Endothelial cell (in vitro differentiated cells): ENCODE measurements at regions not wholly inside any gene's neighbourhood (a gene's known extent, or its start where the extent isn't known, plus 50 kb on each side); places are given as distances from the start of the nearest gene placed in this dataset.

Experiments
- DNase-seq: peaks from one replicate; pipeline ENCODE4 v3.0.0; 2021; ENCODE audit warnings: low spot score
- H3K27ac Mint-ChIP-seq: one replicate; pipeline ENCODE4 v1.8.0; 2021; ENCODE audit warnings: mixed read lengths, inconsistent platforms; ENCODE audit not compliant: unreplicated experiment
- H3K27me3 Mint-ChIP-seq: one replicate; pipeline ENCODE4 v1.8.0; 2021; ENCODE audit warnings: mild to moderate bottlenecking, moderate library complexity, mixed read lengths, inconsistent platforms; ENCODE audit not compliant: unreplicated experiment
- H3K36me3 Mint-ChIP-seq: one replicate; pipeline ENCODE4 v1.8.0; 2021; ENCODE audit warnings: mild to moderate bottlenecking, low read depth, mixed read lengths, inconsistent platforms; ENCODE audit not compliant: unreplicated experiment
- H3K4me1 Mint-ChIP-seq: one replicate; pipeline ENCODE4 v1.8.0; 2021; ENCODE audit warnings: mild to moderate bottlenecking, mixed read lengths, inconsistent platforms; ENCODE audit not compliant: unreplicated experiment
- H3K4me3 Mint-ChIP-seq: one replicate; pipeline ENCODE4 v1.8.0; 2021; ENCODE audit warnings: mild to moderate bottlenecking, mixed read lengths, inconsistent platforms; ENCODE audit not compliant: unreplicated experiment
- H3K9me3 Mint-ChIP-seq: one replicate; pipeline ENCODE4 v1.8.0; 2021; ENCODE audit warnings: mixed read lengths, inconsistent platforms; ENCODE audit not compliant: unreplicated experiment
- CTCF ChIP-seq: fragments of 200-600 bp; sonication (generic); IDR thresholded peaks from one replicate; pipeline ENCODE4 v1.5.0; 2021; ENCODE audit warnings: antibody characterized with exemption; ENCODE audit not compliant: unreplicated experiment

GRCh38 chr12:59322473-59322872 is 273.4 kb upstream of the SLC16A7 start:
- Mint-ChIP-seq H3K4me1 (no peaks in the 10 kb centered on the region), H3K36me3 (no peaks in the 10 kb centered on the region), H3K27me3 (peaks cover 2% of the 10 kb centered on the region), H3K9me3 (no peaks in the 10 kb centered on the region), H3K27ac (no peak overlapping the region), H3K4me3 (no peak overlapping the region)
- no peak for TF ChIP-seq CTCF
- no peak for DNase-seq

GRCh38 chr12:59321278-59321677 is 274.6 kb upstream of the SLC16A7 start:
- Mint-ChIP-seq H3K27me3 (peaks cover 2% of the 10 kb centered on the region), H3K4me3 (no peak overlapping the region), H3K4me1 (no peaks in the 10 kb centered on the region), H3K36me3 (no peaks in the 10 kb centered on the region), H3K27ac (no peak overlapping the region), H3K9me3 (no peaks in the 10 kb centered on the region)
- no peak for TF ChIP-seq CTCF
- DNase-seq, result no peak

GRCh38 chr12:59320112-59320511 is 275.7 kb upstream of the SLC16A7 start:
- H3K4me3 Mint-ChIP-seq, result no peak overlapping the region
- DNase-seq, result no peak
- H3K9me3 Mint-ChIP-seq, result no peaks in the 10 kb centered on the region
- H3K27ac Mint-ChIP-seq, result no peak overlapping the region
- H3K36me3 Mint-ChIP-seq, result no peaks in the 10 kb centered on the region
- no peaks in the 10 kb centered on the region for H3K27me3 Mint-ChIP-seq
- TF ChIP-seq CTCF, result no peak
- H3K4me1 Mint-ChIP-seq, result no peaks in the 10 kb centered on the region

- Mint-ChIP-seq H3K4me3 (no peak overlapping the region), H3K4me1 (no peaks in the 10 kb centered on the region), H3K9me3 (no peaks in the 10 kb centered on the region), H3K27ac (no peak overlapping the region), H3K27me3 (no peaks in the 10 kb centered on the region), H3K36me3 (no peaks in the 10 kb centered on the region)
- no peak for TF ChIP-seq CTCF
- no peak for DNase-seq
Observed at GRCh38 chr12:59318940-59319339, 276.9 kb upstream of the SLC16A7 start.

GRCh38 chr12:59317598-59317997 is 278.2 kb upstream of the SLC16A7 start:
- Mint-ChIP-seq H3K9me3 (no peaks in the 10 kb centered on the region), H3K27ac (no peak overlapping the region), H3K4me1 (peaks cover 4% of the 10 kb centered on the region), H3K27me3 (no peaks in the 10 kb centered on the region), H3K4me3 (no peak overlapping the region), H3K36me3 (no peaks in the 10 kb centered on the region)
- no peak for TF ChIP-seq CTCF
- no peak for DNase-seq
